A204.1 (cell line): ENCODE measurements at regions not wholly inside any gene's neighbourhood (a gene's known extent, or its start where the extent isn't known, plus 50 kb on each side); places are given as distances from the start of the nearest gene placed in this dataset.
A peak's percentile ranks its signal among the peaks of the same experiment; 100 is the strongest.

Source experiments
- FAIRE-seq: peaks from 2 replicates; lab custom pipeline; 2012; peaks lifted over from hg19 to GRCh38; lab: Jason Lieb, UNC

DNA sequence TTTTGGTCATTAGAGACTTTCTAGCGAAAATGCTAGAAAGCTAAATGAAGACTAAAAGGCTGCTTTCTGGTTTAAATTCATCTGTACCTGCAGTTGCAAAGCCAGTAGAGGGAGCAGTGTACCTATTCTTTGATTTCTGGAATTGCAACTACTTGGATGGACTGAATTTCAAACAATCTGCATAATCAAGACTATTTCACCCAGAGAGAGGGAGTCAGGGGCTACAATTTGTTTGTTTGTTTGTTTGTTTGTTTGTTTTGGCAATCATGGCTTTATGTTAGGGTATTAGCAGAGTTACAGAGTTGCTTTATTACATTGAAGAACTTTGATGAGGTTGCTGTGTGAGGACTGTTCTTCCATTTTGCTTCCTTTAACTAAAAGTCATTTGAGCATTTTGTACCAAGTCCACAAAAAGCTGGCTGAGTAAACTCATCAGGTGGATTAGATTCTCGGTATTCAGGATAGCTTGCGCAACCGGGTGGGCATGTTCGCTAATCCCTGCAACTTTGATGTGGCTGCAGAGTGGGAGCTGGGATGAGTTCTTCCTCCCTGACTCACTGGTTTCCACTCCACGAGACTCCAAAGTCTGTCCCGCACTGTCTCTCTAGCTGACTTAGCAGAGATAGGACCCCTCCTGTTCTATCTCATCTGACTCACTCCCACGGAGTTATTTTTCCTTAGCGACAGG, 80.0 kb upstream of the TUT7 start:
- FAIRE-seq = peak; percentile 89

DNA sequence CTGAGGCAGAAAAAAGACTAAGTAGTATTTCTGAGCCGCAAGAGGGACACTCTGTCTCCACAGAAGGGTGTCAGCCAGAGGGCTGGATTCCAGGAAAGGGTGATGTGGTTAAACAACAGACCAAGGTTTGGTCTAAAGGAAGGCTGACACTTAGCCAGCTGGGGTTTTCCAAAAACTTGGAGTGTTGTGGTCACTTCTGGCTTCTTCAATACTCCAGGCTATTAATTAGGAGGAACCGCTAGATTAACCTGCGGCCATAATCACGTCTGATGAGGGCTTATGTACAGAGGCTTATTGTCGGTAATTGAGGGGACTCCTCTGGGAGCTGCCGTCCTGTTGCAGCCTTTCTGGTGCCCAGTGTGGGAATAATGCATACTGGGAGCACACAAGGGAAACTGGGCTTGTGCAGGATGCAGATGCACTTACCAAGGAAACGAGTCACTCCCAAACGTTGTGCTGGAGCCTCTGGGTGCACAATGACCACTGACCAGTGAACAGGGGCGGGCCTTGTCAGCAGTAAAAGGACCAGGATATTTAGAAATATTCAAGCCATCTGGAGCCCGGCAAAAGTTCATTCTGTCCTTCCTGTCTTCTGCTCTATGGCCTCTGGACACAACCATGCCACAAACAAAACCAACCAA, 70.2 kb upstream of the TUT7 start:
- FAIRE-seq = no peak

DNA sequence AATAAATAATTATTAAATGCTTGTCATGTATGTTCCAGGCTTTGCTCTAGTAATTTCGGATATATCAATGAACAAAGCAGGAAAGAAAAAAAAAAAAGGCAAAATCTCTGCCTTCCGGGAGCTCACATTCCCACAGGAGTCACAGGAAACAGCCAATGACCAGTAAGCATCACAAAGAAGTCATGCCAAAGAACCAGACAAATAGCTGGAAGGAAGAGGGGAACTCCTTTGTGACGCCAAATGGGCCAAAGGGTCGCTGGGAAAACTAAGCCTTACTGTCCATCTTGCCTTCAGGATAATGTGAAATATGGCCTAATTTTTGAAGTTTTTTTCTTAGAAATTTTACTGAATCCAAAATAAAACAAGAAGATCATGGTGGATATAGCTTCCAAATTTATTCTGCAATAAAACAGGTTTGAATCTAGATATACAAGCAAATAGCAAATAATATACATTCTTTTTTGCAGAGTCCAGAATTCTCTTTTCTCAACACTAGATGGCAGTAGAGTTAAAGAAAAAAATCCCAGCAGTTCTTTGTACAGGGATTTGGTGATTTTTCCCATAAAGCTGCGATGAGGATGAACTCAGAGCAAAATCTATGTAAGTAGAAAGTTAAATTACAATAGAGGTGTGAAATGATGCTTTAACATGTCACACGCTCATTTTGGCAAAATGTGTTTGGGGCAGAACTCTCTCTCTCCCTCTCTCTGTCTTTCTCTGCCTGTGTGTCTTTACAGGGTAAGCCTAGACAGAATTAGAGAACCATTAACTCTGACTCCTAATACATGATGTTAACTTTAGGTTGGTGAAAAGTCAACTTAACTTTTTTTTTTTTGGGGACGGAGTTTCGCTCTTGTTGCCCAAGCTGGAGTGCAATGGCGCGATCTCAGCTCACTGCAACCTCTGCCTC, 60.0 kb upstream of the TUT7 start:
- FAIRE-seq = peak; percentile 96

GRCh38 chr9:86410281-86410680, 56.1 kb upstream of the TUT7 start:
- FAIRE-seq = no peak

DNA sequence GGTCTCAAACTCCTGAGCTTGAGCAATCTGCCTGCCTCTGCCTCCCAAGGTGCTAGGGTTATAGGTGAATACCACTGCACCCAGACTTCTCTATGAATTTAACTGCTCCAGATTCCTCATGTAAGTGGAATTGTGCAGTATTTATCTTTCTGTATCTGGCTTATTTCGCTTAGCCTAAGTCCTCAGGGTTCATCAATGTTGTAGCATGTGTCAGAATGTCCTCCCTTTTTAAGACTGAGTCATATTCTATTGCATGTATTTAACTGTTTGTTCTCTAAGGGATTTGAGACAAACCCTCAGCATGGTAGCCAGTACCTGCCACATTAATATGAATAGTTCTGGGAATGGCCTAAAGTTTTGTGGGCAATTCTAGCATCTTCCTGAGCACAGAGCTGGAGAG, 53.9 kb upstream of the TUT7 start:
- FAIRE-seq = no peak

DNA sequence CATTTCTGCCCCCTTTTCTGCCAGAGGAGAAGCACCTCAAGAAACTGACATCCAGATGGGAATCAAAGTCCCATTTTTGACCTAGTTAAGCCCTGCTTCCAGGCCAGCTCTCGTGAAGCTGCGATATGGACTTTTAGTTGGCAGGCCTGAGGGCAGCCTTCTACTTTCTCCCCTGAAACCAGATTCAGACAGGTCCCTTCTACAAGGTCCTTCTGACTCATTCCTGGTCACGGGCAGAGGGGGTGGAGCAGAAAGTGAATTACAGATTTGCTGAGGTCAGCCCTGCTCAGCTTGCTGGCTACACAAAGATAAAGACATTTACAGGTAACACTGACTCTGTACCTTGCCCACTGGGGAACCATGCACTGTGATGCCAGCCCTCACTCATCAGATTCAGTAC, 52.8 kb upstream of the TUT7 start:
- no peak for FAIRE-seq

- no peak for FAIRE-seq
Measured at GRCh38 chr9:86406366-86406765, 52.2 kb upstream of the TUT7 start.

GRCh38 chr9:86405926-86406325, 51.7 kb upstream of the TUT7 start:
- FAIRE-seq = no peak

- FAIRE-seq = no peak
Measured at GRCh38 chr9:86405086-86405491, 50.9 kb upstream of the TUT7 start.
